Stomach smooth muscle (tissue), 2 donors: ENCODE measurements at regions not wholly inside any gene's neighbourhood (a gene's known extent, or its start where the extent isn't known, plus 50 kb on each side); places are given as distances from the start of the nearest gene placed in this dataset.
"Not testable (repeated sequence)": the region's sequence is repeated elsewhere in the genome, so short reads cannot be mapped to it uniquely, and the experiment has no call there.

ENCODE experiments used
- H3K27ac ChIP-seq: one replicate; pipeline ENCODE4 v1.7.0; 2013; ENCODE audit warnings: mild to moderate bottlenecking, low read length, inconsistent platforms
- H3K27me3 ChIP-seq, 2 donors: one replicate each; pipeline ENCODE4 v1.7.0; 2013; ENCODE audit warnings: low read length in 2 of 2; ENCODE audit not compliant: insufficient read depth in 2 of 2, control insufficient read depth in 1 of 2
- H3K36me3 ChIP-seq, 2 donors: one replicate each; pipeline ENCODE4 v1.7.0; 2013; ENCODE audit warnings: low read length in 2 of 2; ENCODE audit not compliant: control insufficient read depth in 2 of 2, insufficient read depth in 2 of 2
- H3K4me1 ChIP-seq: one replicate; pipeline ENCODE4 v1.7.0; 2013; ENCODE audit warnings: low read length; ENCODE audit not compliant: control insufficient read depth, insufficient read depth
- H3K4me3 ChIP-seq, 2 donors: one replicate each; pipeline ENCODE4 v1.7.0; 2013; ENCODE audit warnings: low read length in 2 of 2
- H3K9ac ChIP-seq, 2 donors: one replicate each; pipeline ENCODE4 v1.7.0; 2013; ENCODE audit warnings: low read length in 2 of 2, mild to moderate bottlenecking in 1 of 2
- H3K9me3 ChIP-seq, 2 donors: one replicate each; pipeline ENCODE4 v1.7.0; 2013; ENCODE audit warnings: low read length in 2 of 2; ENCODE audit not compliant: control insufficient read depth in 2 of 2
- donor health status: healthy.
- donor health status: Pancreatic carcinoma.

DNA sequence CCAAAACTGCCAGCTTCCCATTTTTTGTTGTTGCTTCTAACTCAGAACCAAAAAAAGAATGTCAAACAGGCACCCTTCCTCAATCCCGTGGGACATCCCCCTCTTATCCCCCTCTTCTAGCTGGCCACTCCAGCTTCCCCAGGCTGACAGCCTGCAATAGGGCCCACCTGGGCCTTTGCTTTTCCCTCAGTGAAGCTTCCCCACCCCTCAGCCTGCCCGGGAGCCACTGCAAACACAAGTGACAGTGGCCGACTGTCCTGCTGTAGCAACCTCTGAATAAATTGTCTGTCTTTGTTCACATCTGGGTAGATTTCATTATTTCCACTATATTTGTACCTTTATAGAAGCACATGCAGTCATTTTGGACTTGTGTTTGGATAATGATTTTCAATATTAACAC, 245.3 kb downstream of the GADD45G start:
- Histone ChIP-seq H3K27ac (no peak overlapping the region), H3K9ac (no peak overlapping the region), H3K36me3 (no peaks in the 10 kb centered on the region), H3K9me3 (no peaks in the 10 kb centered on the region), H3K4me3 (no peak overlapping the region), H3K27me3 (peaks cover 0 to 3% of the 10 kb centered on the region in 2 donors), H3K4me1 (no peaks in the 10 kb centered on the region)

DNA sequence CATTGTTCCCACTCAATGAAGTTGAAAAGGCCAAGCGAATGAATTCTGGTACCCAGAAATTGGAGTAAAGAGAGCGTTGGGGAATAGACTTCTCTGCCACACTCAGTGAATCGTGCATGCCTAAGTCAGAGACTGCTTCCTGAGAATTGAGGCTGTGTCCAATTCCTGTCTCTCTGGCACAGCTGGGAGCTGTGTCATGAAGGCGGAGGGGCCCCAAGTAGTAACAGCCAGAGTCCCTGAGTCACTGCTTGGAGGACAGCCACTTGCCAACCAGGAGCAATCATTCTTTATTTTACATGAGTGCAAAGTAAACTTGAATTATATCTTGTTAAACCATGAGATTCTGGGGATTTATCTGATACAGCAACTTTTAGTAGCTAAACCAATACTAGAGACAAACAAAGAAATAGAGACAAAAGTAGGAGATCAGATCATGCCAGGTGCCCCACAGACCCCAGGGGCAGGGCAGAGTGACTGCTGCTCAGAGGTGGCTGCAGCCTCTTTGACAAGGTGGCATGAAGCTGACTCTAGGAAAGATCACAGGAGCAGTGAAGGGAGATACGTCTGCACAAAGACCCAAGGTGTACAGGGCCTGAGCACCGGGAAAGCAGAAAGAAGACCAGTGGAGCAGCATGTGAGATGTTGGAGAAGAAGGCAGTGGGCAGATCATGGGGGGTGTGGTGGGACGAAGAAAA, 246.0 kb downstream of the GADD45G start:
- Histone ChIP-seq H3K27ac (no peak overlapping the region), H3K36me3 (no peaks in the 10 kb centered on the region), H3K4me1 (no peaks in the 10 kb centered on the region), H3K9ac (no peak overlapping the region), H3K27me3 (peaks cover 0 to 3% of the 10 kb centered on the region in 2 donors), H3K4me3 (no peak overlapping the region), H3K9me3 (no peaks in the 10 kb centered on the region)

DNA sequence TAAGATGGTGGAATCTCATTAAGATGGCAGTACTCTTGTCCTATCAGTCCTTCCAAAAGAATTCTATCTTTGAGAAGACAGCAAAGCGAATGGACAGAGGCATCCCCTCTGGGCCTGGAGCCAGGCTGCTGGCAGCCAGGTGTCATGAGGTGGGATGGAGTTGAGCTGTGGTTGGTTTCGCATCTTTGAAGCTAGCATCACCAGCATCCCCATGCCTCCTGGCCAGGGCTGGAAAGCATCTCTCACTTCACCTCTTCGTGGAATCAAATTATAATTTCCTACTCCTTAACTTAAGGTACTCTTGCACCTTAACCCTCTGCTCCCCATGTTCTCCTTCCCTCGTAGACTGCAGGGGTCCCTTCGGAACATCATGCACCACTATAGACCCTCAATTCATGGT, 248.3 kb downstream of the GADD45G start:
- H3K9ac ChIP-seq, result no peak overlapping the region
- H3K27ac ChIP-seq, result no peak overlapping the region
- H3K4me1 ChIP-seq, result no peaks in the 10 kb centered on the region
- H3K4me3 ChIP-seq, result no peak overlapping the region
- H3K36me3 ChIP-seq, result no peaks in the 10 kb centered on the region
- H3K27me3 ChIP-seq, result peaks cover 0 to 3% of the 10 kb centered on the region in 2 donors
- no peaks in the 10 kb centered on the region for H3K9me3 ChIP-seq

DNA sequence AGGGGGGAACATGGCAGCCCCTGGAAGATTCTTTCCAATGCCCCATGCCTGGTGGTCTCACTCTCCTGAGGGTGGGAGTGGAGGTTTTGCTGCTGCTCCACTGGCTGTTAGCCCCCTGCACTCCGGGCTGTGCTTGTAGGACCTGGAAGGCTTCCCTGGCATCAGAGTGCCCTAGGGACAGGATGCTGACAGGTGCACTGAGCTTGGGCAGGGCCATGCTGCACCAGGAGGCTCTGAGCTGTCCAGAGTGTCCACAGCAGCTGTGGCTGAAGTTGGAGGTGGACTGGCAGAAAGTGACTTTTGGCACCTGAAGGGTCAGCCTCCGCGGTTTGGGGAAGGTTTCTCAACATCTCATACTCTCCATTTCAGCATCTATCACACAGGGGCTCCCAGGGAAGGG, 249.1 kb downstream of the GADD45G start:
- no peaks in the 10 kb centered on the region for H3K36me3 ChIP-seq
- H3K4me1 ChIP-seq, result no peaks in the 10 kb centered on the region

DNA sequence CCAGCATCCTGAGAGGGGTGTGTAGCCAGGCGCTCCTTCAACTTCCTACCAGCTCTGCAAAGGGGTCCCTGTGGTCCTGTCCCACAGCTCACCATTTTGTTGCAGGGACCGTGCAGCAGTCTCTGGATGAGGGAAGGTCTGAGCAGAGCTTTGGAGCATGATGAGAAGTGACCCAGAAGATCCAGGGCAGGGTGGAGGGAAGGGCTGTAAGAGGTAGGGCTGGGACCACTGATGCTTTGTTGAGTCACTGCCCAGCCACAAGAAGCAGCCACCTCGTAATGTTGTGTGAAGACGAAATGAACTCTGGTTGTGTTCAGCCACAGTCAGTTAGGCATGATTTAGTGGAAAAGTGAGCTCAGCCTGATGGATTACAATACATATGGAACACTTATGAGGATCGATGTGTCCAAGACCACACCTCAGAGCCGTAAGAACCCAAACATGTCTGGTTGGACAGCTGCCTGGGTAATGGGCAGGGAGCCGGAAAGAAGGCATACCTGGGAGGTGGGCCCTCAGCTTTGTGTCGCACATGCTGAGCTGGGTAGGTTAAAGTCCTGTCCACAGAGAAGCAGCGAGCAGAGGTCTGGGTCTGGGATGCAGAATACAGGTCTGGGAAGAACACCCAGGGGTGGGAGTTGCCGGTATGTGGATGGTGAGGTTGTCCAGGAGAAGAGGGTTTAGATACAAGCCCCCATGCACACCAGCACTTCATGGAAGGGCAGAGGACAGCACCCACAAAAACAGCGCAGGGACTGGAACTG, 250.1 kb downstream of the GADD45G start:
- no peak overlapping the region for H3K27ac ChIP-seq
- H3K9me3 ChIP-seq, result no peaks in the 10 kb centered on the region
- H3K27me3 ChIP-seq, result peaks cover 0 to 3% of the 10 kb centered on the region in 2 donors
- no peak overlapping the region for H3K9ac ChIP-seq
- no peak overlapping the region for H3K4me3 ChIP-seq
- no peaks in the 10 kb centered on the region for H3K36me3 ChIP-seq
- no peaks in the 10 kb centered on the region for H3K4me1 ChIP-seq

More for the DNA sequence above, 249.1 kb downstream of the GADD45G start:
- no peaks in the 10 kb centered on the region for H3K9me3 ChIP-seq
- H3K27ac ChIP-seq, result no peak overlapping the region
- H3K4me3 ChIP-seq, result no peak overlapping the region
- peaks cover 0 to 3% of the 10 kb centered on the region in 2 donors for H3K27me3 ChIP-seq
- no peak overlapping the region for H3K9ac ChIP-seq

DNA sequence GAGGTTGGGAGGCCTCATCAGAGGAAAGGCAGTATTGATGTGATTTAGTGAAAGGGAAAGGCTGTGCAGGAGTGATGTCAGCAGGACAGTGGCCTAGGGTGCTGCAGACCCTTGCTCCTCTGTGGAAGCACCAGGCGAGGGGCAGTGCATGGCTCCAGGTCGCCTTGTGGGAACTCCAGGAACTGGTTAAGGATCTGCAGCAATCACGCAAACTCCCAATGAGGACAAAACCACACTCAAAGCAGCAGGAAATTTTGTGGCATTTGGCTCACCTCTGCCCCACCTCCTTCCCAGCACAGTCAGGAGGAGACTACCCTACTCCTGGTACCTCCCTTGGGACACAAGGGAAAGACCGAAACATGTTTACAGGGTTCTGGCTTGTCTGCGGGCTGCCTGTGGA, 251.5 kb downstream of the GADD45G start:
- H3K9ac ChIP-seq, H3K4me3 ChIP-seq, H3K36me3 ChIP-seq, H3K9me3 ChIP-seq, H3K27ac ChIP-seq, H3K4me1 ChIP-seq, H3K27me3 ChIP-seq: not testable (repeated sequence)

DNA sequence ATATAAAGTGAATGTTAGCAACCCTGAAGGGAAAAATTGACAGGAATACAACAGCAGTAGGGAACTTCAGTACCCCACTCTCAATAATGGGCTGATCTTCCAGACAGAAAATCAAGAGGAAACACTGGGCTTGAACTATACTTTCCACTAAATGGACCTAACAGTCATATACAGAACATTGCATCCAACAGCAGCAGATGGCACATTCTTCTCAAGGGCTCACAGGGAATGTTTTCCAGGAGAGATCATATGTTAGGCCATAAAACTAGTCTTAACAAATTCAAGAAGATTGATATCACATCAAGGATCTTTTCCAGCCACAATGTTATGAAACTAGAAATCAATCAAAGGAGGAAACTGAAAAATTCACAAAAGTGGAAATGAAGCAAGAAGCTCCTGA, 252.1 kb downstream of the GADD45G start:
- H3K27ac ChIP-seq, H3K4me1 ChIP-seq, H3K27me3 ChIP-seq, H3K4me3 ChIP-seq, H3K36me3 ChIP-seq, H3K9me3 ChIP-seq, H3K9ac ChIP-seq: not testable (repeated sequence)

DNA sequence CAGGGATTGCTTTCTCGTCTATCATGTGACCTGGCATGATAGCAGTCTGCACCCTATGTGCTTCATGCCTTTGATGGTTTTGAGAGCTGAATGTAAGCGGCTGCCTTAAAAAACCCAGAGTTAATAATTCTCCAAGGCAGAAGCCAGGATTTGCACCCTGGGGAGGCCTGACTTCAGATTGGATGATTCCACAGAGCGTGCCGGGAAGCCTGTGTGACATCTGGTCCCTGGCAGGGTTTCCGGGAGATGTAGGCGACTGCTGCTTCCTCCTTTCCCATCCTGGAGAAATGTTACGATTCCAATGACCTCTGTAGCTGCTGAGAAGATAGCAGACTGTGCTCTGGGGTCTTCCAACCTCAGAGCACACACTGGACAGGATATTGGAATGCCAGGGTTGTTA, 255.0 kb downstream of the GADD45G start:
- H3K9ac ChIP-seq, H3K27me3 ChIP-seq, H3K4me1 ChIP-seq, H3K4me3 ChIP-seq, H3K9me3 ChIP-seq, H3K27ac ChIP-seq, H3K36me3 ChIP-seq: not testable (repeated sequence)

DNA sequence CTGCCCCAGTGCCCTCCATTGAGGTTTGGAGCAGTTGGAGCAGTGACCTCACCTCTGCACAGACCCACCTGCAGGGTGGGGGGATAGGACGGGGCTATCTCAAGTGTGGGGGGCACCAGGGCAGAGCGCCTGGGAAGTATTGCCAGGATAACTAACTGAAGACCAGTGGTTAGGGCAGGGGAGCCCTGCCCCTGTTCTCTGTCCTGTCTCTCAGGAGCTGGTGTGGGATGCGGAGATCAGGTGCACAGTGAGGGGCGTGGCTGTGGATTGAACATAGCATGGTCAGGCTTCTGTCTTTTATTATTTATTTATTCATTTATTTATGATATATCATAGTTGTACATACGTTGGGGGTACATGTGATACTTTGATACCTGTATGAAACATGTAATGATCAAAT, 256.6 kb downstream of the GADD45G start:
- not testable (repeated sequence) for H3K4me1 ChIP-seq, H3K36me3 ChIP-seq, H3K27ac ChIP-seq, H3K9me3 ChIP-seq, H3K9ac ChIP-seq, H3K27me3 ChIP-seq, H3K4me3 ChIP-seq

DNA sequence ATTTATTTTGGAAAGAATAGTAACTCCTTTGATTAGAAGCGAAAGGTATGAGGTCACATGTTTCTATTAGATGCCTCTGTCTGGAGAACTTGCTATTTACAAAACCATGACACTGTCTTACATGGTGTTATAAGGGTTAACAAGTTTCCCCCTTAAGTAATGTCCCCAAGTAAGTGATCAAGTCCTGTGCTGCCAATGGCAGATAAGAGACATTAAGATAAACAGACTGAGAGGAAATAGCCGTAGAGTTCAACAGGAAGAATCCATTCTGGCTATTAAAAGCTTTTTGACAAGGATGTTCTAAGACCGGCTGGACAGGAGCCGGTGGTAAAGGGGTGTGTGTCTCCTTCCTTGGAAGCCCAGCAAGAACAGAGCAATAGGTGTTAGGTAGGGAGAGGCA, 257.5 kb downstream of the GADD45G start:
- Histone ChIP-seq H3K36me3 (no peaks in the 10 kb centered on the region), H3K4me1 (no peaks in the 10 kb centered on the region), H3K27me3 (no peaks in the 10 kb centered on the region), H3K4me3 (no peak overlapping the region), H3K27ac (no peak overlapping the region), H3K9ac (no peak overlapping the region), H3K9me3 (no peaks in the 10 kb centered on the region)

DNA sequence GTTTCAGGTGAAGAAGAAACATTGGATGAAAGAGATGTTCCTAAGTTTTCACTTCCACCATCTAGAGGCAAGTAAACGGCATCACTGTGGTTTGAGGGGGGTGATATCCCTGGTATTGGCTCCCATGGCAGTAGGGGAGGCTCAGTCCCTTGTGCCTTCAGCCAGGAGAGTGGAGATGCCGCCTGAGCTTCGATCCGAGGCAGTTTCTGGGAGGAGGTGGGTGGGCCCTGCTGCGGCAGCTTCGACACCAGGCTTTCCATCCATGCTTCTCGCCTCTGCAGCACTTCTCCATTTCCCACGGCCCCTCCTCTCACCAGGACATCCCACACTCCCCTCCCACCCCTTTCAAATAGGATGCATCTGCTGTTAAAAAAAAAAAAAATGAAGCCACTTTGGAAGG, 258.3 kb downstream of the GADD45G start:
- Histone ChIP-seq H3K27me3 (no peaks in the 10 kb centered on the region), H3K9me3 (no peaks in the 10 kb centered on the region), H3K4me3 (no peak overlapping the region), H3K36me3 (no peaks in the 10 kb centered on the region), H3K4me1 (no peaks in the 10 kb centered on the region), H3K27ac (no peak overlapping the region), H3K9ac (no peak overlapping the region)
